WTC11 (cell line): ENCODE measurements at regions not wholly inside any gene's neighbourhood (a gene's known extent, or its start where the extent isn't known, plus 50 kb on each side); places are given as distances from the start of the nearest gene placed in this dataset.
"Not testable (repeated sequence)": the region's sequence is repeated elsewhere in the genome, so short reads cannot be mapped to it uniquely, and the experiment has no call there.

Source experiments
- ATAC-seq: fragments of 200-7000 bp; cut with Tn5 transposase; 2 replicates; pipeline ENCODE4 v1.10.0; 2021; ENCODE audit warnings: mild to moderate bottlenecking, moderate library complexity
- CTCF ChIA-PET: fragments of 300-600 bp; sonication (Branson Sonifier 250); formaldehyde crosslinking; loops from one replicate; lab custom pipeline; 2021; ENCODE audit warnings: antibody characterized with exemption; lab: Charles Lee
- POLR2A ChIA-PET: fragments of 350-600 bp; sonication (Branson Sonifier 250); formaldehyde crosslinking; loops from one replicate; lab custom pipeline; 2021; ENCODE audit warnings: antibody characterized with exemption; lab: Charles Lee
- DNase-seq: peaks from one replicate; pipeline ENCODE4 v3.0.0; 2021; ENCODE audit warnings: low spot score
- H3K27ac Mint-ChIP-seq: 2 replicates; pipeline ENCODE4 v1.8.0; 2021; ENCODE audit warnings: mixed read lengths
- H3K27me3 Mint-ChIP-seq: 2 replicates; pipeline ENCODE4 v1.8.0; 2021; ENCODE audit warnings: low read depth, mild to moderate bottlenecking, moderate library complexity, mixed read lengths
- H3K36me3 Mint-ChIP-seq: 2 replicates; pipeline ENCODE4 v1.8.0; 2021; ENCODE audit warnings: mixed read lengths
- H3K4me1 Mint-ChIP-seq: 2 replicates; pipeline ENCODE4 v1.8.0; 2022; ENCODE audit warnings: mixed read lengths
- H3K4me3 Mint-ChIP-seq: 2 replicates; pipeline ENCODE4 v1.8.0; 2021; ENCODE audit warnings: mild to moderate bottlenecking, moderate library complexity, mixed read lengths
- H3K9me3 Mint-ChIP-seq: 2 replicates; pipeline ENCODE4 v1.8.0; 2021; ENCODE audit warnings: mixed read lengths
- USF1 ChIP-seq: sonication (generic); formaldehyde crosslinking; IDR thresholded peaks from 2 replicates; pipeline ENCODE4 v1.8.0; 2022; ENCODE audit warnings: mild to moderate bottlenecking, missing genetic modification reagents

- no peak for TF ChIP-seq USF1 (CRISPR knock-in tag)
Observed at GRCh38 chr6:58113960-58114359, 796.5 kb downstream of the PRIM2 start (continued).

GRCh38 chr6:58117162-58117561 is 799.7 kb downstream of the PRIM2 start:
- H3K36me3 Mint-ChIP-seq, DNase-seq, POLR2A ChIA-PET, H3K27ac Mint-ChIP-seq, CTCF ChIA-PET, H3K4me3 Mint-ChIP-seq, H3K27me3 Mint-ChIP-seq, ATAC-seq: not testable (repeated sequence)
- Mint-ChIP-seq H3K9me3 (peaks cover 20% of the 10 kb centered on the region), H3K4me1 (peaks cover 23% of the 10 kb centered on the region)

GRCh38 chr6:58121616-58122015 is 804.2 kb downstream of the PRIM2 start:
- H3K4me3 Mint-ChIP-seq, H3K4me1 Mint-ChIP-seq, H3K27me3 Mint-ChIP-seq, H3K27ac Mint-ChIP-seq, H3K36me3 Mint-ChIP-seq, ATAC-seq, CTCF ChIA-PET, DNase-seq, POLR2A ChIA-PET: not testable (repeated sequence)
- peaks cover 11% of the 10 kb centered on the region for H3K9me3 Mint-ChIP-seq

- CTCF ChIA-PET, ATAC-seq, DNase-seq, POLR2A ChIA-PET, H3K4me3 Mint-ChIP-seq, H3K27me3 Mint-ChIP-seq, H3K27ac Mint-ChIP-seq, H3K36me3 Mint-ChIP-seq: not testable (repeated sequence)
- peaks cover 10% of the 10 kb centered on the region for H3K4me1 Mint-ChIP-seq
- peaks cover 11% of the 10 kb centered on the region for H3K9me3 Mint-ChIP-seq
Observed at GRCh38 chr6:58123770-58124169, 806.3 kb downstream of the PRIM2 start.

- Mint-ChIP-seq H3K4me1 (peaks cover 19% of the 10 kb centered on the region), H3K9me3 (peaks cover 30% of the 10 kb centered on the region), H3K36me3 (peaks cover 28% of the 10 kb centered on the region)
- H3K27me3 Mint-ChIP-seq, CTCF ChIA-PET, ATAC-seq, DNase-seq, H3K4me3 Mint-ChIP-seq, H3K27ac Mint-ChIP-seq, POLR2A ChIA-PET: not testable (repeated sequence)
Observed at GRCh38 chr6:58128549-58128948, 811.1 kb downstream of the PRIM2 start.

- H3K36me3 Mint-ChIP-seq = peaks cover 28% of the 10 kb centered on the region
- peaks cover 19% of the 10 kb centered on the region for H3K4me1 Mint-ChIP-seq
- H3K27ac Mint-ChIP-seq, CTCF ChIA-PET, POLR2A ChIA-PET, H3K27me3 Mint-ChIP-seq, H3K4me3 Mint-ChIP-seq: not testable (repeated sequence)
- DNase-seq (peak; percentile 15), ATAC-seq (peak; percentile 92)
- H3K9me3 Mint-ChIP-seq = peaks cover 30% of the 10 kb centered on the region
Observed at GRCh38 chr6:58129098-58129497, 811.7 kb downstream of the PRIM2 start.

GRCh38 chr6:58139746-58140145 is 822.3 kb downstream of the PRIM2 start:
- H3K4me3 Mint-ChIP-seq, POLR2A ChIA-PET, ATAC-seq, H3K4me1 Mint-ChIP-seq, H3K27me3 Mint-ChIP-seq, H3K27ac Mint-ChIP-seq, DNase-seq, H3K36me3 Mint-ChIP-seq, CTCF ChIA-PET: not testable (repeated sequence)
- peaks cover 43% of the 10 kb centered on the region for H3K9me3 Mint-ChIP-seq

GRCh38 chr6:58171025-58171424 is 853.6 kb downstream of the PRIM2 start:
- H3K4me1 Mint-ChIP-seq, H3K27me3 Mint-ChIP-seq, POLR2A ChIA-PET, CTCF ChIA-PET, H3K27ac Mint-ChIP-seq, ATAC-seq, H3K4me3 Mint-ChIP-seq, H3K36me3 Mint-ChIP-seq, DNase-seq: not testable (repeated sequence)
- H3K9me3 Mint-ChIP-seq = peaks cover 54% of the 10 kb centered on the region

- H3K27ac Mint-ChIP-seq, POLR2A ChIA-PET, H3K4me1 Mint-ChIP-seq, CTCF ChIA-PET, DNase-seq, H3K36me3 Mint-ChIP-seq, H3K4me3 Mint-ChIP-seq, H3K27me3 Mint-ChIP-seq: not testable (repeated sequence)
- ATAC-seq = peak; percentile 66
- peaks cover 28% of the 10 kb centered on the region for H3K9me3 Mint-ChIP-seq
Observed at GRCh38 chr6:58181557-58182065, 864.2 kb downstream of the PRIM2 start.

GRCh38 chr6:58185300-58185699 is 867.9 kb downstream of the PRIM2 start:
- CTCF ChIA-PET = not testable (repeated sequence)
- Mint-ChIP-seq H3K36me3 (peaks cover 23% of the 10 kb centered on the region), H3K9me3 (peaks cover 41% of the 10 kb centered on the region)

GRCh38 chr6:58193209-58193608 is 875.8 kb downstream of the PRIM2 start:
- Mint-ChIP-seq H3K9me3 (peaks cover 58% of the 10 kb centered on the region), H3K36me3 (peaks cover 54% of the 10 kb centered on the region)
- H3K4me1 Mint-ChIP-seq, CTCF ChIA-PET, DNase-seq, ATAC-seq, POLR2A ChIA-PET, H3K27me3 Mint-ChIP-seq, H3K27ac Mint-ChIP-seq, H3K4me3 Mint-ChIP-seq: not testable (repeated sequence)

More at GRCh38 chr6:58185300-58185699, 867.9 kb downstream of the PRIM2 start:
- H3K27me3 Mint-ChIP-seq, H3K27ac Mint-ChIP-seq, DNase-seq, H3K4me3 Mint-ChIP-seq, ATAC-seq, H3K4me1 Mint-ChIP-seq, POLR2A ChIA-PET: not testable (repeated sequence)
